ENCODE measurements at regions not wholly inside any gene's neighbourhood (a gene's known extent, or its start where the extent isn't known, plus 50 kb on each side); places are given as distances from the start of the nearest gene placed in this dataset.
"Not testable (repeated sequence)": the region's sequence is repeated elsewhere in the genome, so short reads cannot be mapped to it uniquely, and the experiment has no call there.

DNA sequence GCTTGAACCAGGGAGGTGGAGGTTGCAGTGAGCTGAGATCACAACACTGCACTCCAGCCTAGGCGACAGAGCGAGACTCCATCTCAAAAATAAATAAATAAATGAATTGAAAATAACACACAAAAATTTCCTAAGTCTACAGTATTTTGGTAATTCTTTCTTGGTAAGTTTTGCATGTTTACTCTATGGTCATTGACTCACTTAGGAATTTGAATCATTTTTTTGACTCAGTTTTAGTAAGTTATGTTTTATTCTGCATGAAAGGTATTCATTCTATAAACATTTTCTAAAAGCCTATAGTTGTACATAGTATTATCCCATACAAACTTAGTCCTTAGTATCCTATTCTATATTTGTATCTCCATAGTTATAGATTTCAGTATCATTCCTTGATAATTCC is 772.9 kb upstream of the SLIT2 start:
- DNase-seq: no peak

DNA sequence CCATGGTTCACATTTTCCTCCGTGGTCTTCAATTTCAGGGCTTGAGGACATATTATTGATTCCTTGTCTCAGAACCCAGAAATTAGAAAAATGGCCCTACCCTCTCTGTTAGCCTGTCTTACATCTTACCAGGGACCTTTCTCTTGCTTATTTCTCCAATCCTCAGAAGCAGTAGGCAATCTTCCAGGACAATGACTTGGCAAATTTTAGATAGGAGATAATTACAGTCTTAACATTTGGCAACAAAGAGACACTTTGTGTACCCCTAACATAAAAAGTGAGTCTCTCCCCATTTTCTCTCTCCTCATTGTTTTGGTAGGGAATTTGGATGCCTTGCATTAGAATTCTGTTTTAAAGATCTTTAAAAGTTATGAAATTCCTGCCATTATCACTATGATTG is 778.1 kb upstream of the SLIT2 start:
- DNase-seq: no peak

- no peak for DNase-seq
Measured at GRCh38 chr4:19472666-19473065, 779.0 kb upstream of the SLIT2 start.

GRCh38 chr4:19470001-19470400 is 781.7 kb upstream of the SLIT2 start:
- not testable (repeated sequence) for DNase-seq

DNA sequence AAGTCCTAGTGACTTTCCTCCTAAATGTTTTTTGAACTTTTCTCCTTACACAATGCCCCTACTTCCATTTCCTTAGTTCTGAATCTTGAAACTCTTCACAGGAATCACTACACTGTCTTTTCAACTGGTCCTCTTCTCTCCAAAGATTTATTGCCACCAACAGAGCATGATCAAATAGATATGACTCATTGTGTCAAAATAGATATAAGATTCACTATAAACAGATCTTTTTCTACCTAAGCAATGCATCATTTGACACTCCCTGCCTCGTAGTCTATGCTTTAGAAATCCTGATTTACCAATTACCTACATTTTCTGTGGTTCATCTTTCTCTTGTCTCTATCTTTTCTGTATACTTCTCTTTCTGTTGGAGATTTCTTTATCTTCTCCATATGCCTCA is 789.6 kb upstream of the SLIT2 start:
- DNase-seq: no peak

- no peak for DNase-seq
Measured at GRCh38 chr4:19455850-19456602, 795.7 kb upstream of the SLIT2 start.

DNA sequence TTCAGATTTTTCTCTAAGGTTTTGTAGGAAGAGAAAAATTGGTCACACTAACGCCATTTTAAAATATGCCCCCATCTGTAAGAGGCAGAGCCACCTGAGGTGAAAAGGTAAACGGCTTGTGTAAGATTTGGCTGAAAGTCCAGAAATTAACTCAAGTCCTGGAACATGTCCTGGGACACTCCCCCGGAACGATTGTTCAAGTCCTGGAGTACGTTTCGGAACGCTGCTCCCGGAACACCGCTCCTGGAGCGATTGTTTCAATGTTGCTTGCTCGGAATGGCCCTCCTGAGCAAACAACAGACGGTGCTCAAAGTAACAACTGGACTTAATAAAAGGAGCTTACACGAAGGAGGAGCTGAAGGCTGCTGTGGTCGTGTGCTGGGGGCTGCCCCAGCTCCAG is 796.5 kb upstream of the SLIT2 start:
- no peak for DNase-seq

DNA sequence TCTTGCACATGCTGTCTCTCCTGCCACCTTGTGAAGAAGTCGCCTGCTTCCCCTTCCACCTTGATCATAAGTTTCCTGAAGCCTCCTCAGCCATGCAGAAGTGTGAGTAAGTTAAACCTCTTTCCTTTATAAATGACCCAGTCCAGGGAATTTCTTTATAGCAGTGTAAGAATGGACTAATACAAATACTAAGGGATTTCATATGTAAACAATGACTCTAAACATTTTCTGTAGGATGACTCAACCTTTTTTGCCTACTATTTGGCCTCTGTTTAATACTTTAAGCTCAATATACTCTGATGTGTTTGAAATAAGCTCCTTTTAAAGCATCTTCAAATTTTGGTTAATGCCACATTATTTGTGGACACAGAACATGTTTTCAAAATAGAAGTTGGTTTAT is 813.5 kb upstream of the SLIT2 start:
- no peak for DNase-seq

GRCh38 chr4:19437008-19437407 is 814.7 kb upstream of the SLIT2 start:
- no peak for DNase-seq

GRCh38 chr4:19429684-19430083 is 822.0 kb upstream of the SLIT2 start:
- no peak for DNase-seq

DNA sequence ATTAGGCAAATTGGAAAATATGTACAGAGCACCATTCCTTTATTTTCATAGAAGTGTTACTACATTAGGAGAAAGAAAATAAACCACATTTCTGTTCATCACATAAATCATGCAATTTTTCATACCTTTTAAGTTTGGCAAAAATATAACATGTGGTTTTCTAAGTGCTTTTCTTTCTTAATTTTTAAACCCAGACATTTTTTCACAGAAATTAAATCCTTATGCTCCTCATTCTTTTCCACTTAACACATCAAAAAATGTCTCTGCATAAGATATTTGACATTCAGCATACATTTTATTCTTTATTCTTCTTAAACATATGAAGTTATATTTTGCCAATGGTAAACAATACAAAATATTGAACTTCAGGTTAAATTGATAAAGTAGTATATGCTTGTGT is 826.6 kb upstream of the SLIT2 start:
- DNase-seq: no peak

- no peak for DNase-seq
Measured at GRCh38 chr4:19417256-19417655, 834.4 kb upstream of the SLIT2 start.

- DNase-seq: no peak
Measured at GRCh38 chr4:19416146-19416545, 835.6 kb upstream of the SLIT2 start.

DNA sequence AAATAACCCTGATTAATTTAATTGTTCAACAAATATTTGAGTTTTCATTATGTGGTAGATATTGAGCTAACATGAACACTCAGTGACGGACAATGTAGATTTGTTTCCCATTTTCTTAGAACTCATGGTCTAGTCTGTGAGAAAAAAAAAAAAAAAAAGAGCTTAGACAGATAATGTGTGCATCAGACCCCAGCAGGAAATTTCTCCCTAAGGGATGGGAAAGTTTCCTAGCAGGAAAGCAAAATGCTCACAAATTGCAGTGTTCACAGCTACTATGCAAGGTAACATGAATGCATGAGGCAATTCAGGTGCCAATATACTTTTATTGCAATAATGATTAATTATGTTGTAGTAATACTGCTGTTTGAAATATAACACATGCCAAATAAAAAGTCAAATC is 843.2 kb upstream of the SLIT2 start:
- DNase-seq: no peak

DNA sequence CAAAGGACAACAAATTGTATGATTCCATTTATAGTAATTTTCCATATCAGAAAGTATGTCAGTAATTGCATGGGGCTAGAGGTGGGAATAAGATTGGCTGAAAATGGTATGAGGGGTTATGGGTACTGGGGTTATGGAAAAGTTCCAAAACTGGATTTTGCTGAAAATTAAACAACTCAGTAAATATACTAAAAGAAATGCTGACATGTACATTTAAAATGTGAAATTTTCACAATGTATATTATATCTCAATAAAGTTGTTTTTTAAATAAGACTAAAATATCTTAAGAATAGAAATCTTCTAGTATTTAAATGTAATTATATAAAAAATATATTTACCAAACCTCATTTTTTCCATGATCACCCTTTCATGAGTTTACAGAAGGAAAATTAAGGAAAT is 844.9 kb upstream of the SLIT2 start:
- no peak for DNase-seq

DNA sequence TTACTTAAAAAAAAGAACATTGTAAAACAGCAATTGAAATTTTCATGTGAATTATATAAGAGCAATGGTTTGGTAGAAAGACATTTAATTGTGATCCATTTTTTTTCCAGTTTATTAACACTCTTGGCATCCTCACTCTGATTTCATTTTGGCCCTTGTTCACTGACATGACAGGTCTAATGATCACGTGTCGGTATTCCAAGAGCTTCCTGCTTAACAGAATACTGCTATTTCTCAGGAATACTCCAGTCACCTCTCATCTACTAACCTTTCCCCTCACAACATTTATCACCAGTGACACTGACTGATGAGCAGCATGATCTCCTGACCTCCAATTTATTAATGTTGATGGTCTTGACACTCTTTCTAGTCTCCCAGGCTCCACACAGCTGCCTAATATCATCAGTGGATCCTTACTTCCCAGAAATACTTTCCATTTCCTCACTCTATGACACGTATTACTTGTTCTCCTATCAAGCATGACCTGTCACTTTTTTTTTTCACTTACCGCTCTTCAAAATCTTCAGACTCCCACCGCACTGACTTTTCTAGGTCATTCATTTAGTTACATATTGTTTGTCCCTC is 847.8 kb upstream of the SLIT2 start:
- no peak for DNase-seq

DNA sequence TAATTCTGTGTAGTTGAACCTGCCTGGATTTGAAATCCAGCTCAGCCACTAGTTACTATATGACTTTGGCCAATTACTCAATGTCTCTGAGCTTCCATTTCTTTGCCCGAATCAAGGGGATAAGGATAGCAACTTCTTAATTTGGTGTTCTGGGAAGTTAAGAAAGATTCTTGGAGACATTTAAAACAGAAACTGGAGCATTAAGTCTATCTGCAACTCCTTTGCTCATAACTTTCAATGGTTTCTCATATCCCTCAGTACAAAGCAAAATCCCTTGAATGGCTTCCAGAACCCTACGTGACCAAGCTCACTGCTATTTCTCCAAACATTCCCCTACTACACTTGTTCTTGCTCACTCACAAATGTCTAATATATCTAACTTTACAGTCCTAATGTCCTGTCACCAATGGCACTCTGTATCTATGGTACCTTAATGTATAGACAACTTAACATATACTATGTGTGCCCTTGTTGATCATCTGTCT is 849.1 kb upstream of the SLIT2 start:
- DNase-seq: no peak

DNA sequence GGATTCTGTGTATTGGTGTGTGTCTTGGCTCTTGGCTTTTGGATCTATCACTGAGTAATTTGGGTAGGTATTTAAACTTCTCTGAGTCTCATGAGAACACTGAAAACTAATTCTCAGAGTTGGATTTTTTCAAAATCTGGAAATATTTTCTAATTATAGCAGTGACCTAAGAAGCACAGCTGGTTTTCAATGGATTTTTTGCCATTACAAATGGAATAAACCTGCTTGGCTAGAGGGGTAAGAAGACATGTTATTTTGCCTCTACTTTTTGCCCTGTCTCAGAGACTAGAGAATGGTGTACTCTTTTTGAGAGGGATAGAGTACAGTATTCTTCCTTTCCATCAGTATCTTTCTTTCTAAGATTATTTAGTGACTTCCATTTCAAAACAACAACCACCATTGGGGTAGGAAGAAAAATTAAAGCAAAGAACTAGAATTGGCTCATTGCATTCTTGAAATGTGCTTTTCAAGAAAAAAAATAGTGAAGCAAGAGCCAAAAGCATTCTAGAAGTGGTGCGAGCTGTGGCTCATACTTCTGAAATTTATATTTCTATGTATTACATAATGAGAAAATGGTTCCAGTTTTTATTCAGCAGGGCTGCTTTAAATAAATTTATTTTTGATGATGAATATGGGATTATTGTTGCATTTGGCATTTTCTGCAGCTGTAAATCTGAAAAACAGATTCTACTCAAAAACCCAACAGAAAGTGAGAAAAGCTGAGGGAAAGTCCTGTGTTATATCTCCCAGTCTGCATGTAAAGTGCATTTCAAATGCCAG is 850.2 kb upstream of the SLIT2 start:
- no peak for DNase-seq

DNA sequence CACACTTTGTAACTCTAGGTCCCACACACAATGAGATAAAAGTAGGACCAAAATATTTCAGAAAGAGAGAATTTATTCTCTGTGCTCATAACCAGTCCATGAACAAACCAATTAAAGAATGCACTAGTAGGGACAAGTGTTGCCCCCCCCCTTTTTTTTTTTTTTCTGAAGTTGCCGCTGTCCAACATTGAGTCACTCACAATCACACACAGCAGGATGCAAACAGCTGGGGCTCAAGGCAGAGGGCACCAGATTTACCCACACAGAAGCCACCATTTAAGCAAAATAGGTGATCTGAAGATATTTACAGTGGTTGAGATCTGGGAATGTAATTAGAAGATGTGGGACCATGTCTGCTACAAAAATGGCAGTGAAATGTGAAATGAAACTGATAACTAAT is 850.9 kb upstream of the SLIT2 start:
- DNase-seq: no peak

GRCh38 chr4:19399001-19399400 is 852.7 kb upstream of the SLIT2 start:
- DNase-seq: no peak

DNA sequence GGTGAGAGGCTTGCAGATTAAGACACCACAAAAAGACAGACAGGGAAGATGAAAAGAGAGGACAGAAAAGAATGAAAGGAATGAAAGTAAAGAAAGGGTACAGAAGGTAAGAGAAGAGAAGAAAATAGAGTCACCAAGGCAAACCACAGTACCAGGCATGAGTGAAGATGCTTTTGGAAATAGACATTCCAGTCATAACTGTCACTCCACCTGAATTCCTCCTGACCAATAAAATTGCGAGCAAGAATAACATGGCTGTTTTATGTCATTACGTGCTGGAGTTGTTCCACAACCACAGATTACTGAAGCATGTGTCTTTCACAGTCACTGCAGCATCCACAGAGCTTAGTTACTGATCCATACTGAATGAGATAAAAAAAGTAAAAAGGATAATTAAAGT is 864.9 kb upstream of the SLIT2 start:
- no peak for DNase-seq

DNA sequence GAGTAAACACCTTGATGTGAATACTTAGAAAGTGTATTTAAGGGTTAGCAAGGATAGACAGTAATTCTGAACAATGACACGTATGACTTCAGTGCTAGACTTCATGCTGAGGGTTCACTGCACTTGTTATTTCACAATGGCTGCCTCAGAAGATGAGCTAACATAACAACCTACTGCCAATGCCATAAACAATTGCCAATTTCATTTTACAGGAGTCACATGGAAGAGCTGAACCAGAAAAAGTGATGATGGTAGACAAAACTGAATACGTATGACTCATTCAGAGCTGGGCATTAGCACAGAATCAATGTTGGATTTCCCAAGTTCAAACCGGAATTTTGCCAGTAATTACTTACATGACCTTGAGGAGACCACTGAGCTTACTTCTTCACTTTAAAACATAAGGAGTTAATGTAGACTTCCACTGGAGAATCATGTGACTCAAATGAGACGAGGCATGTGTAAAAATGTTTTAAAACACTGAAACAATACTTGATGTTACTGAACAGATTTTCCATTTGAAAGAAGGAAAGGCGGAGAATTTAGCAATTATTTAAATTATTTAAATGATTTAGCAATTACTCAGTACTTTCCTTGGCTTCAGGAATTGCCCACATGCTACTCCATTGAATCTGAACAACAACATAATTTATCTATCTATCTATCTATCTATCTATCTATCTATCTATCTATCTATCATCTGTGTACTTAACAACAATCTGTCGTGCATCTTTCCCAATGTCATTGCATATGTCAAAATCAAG is 868.5 kb upstream of the SLIT2 start:
- no peak for DNase-seq

DNA sequence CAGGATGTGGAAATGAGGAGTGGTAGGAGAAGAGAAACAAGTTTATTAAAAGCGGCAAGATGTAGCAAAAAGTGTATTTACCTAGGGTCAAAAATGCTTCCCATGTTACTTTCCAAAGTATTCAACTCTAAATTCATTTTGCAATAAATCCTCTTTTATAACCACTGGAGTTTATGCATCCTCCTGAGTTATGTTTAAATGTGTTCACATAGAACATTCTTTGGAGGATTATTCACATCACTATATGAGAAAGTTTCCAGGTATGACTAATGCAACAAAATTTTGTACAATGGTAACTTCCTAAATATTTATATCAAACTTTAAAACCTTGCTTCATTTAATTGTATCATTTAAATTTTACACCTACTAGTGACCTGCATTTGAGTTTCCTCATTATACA is 870.6 kb upstream of the SLIT2 start:
- DNase-seq: no peak

Measured in CD4-positive, alpha-beta T cell treated with Interleukin-17A for 4 hours (primary cell).